Neural cell (in vitro differentiated cells): ENCODE measurements at regions not wholly inside any gene's neighbourhood (a gene's known extent, or its start where the extent isn't known, plus 50 kb on each side); places are given as distances from the start of the nearest gene placed in this dataset.

Experiments
- H2AFZ ChIP-seq: fragments of 200-600, 300-800 bp; sonication (generic), shearing (Covaris generic); 2 replicates; pipeline ENCODE4 v1.6.0; 2014; ENCODE audit warnings: low read depth, mild to moderate bottlenecking, antibody characterized with exemption, low read length, moderate library complexity
- H3F3A ChIP-seq: fragments of 200-600 bp; shearing (Covaris generic); 2 replicates; pipeline ENCODE4 v1.6.1; 2016; ENCODE audit warnings: mild to moderate bottlenecking, moderate library complexity, mixed read lengths, antibody characterized with exemption, low read length; ENCODE audit not compliant: insufficient read depth, poor library complexity, severe bottlenecking
- H3K27ac ChIP-seq: fragments of 200-600, 300-800 bp; sonication (generic), shearing (Covaris generic); 2 replicates; pipeline ENCODE4 v1.5.1; 2014; ENCODE audit warnings: mild to moderate bottlenecking, low read length, moderate library complexity
- H3K27me3 ChIP-seq: fragments of 300-800, 200-600 bp; sonication (generic), shearing (Covaris generic); 2 replicates; pipeline ENCODE4 v1.6.0; 2014; ENCODE audit warnings: mild to moderate bottlenecking, low read depth, low read length, moderate library complexity; ENCODE audit not compliant: insufficient read depth
- H3K36me3 ChIP-seq: fragments of 300-800, 200-600 bp; sonication (generic), shearing (Covaris generic); 2 replicates; pipeline ENCODE4 v1.5.1; 2014; ENCODE audit warnings: mild to moderate bottlenecking, antibody characterized with exemption, low read length, moderate library complexity; ENCODE audit not compliant: insufficient read depth
- H3K4me2 ChIP-seq: fragments of 300-800, 200-600 bp; sonication (generic), shearing (Covaris generic); 2 replicates; pipeline ENCODE4 v1.6.0; 2014; ENCODE audit warnings: mild to moderate bottlenecking, low read length
- H3K4me3 ChIP-seq: fragments of 300-800, 200-600 bp; sonication (generic), shearing (Covaris generic); 2 replicates; pipeline ENCODE4 v1.5.1; 2014; ENCODE audit warnings: mild to moderate bottlenecking, low read length, moderate library complexity
- H3K79me2 ChIP-seq: fragments of 200-600 bp; shearing (Covaris generic); replicated peaks from 2 replicates; pipeline ENCODE4 v1.6.0; 2014; ENCODE audit warnings: mild to moderate bottlenecking, low read length, moderate library complexity; ENCODE audit not compliant: insufficient read depth
- H3K9ac ChIP-seq: fragments of 300-800, 200-600 bp; sonication (generic), shearing (Covaris generic); 2 replicates; pipeline ENCODE4 v1.6.1; 2016; ENCODE audit warnings: mild to moderate bottlenecking, low read length, mixed read lengths
- H3K9me2 ChIP-seq: fragments of 200-600 bp; shearing (Covaris generic); 2 replicates; pipeline ENCODE4 v1.6.1; 2016; ENCODE audit warnings: mild to moderate bottlenecking, low read length, mixed read lengths; ENCODE audit not compliant: insufficient read depth
- H3K9me3 ChIP-seq: fragments of 200-600, 300-800 bp; sonication (generic), shearing (Covaris generic); 2 replicates; pipeline ENCODE4 v1.6.1; 2016; ENCODE audit warnings: mild to moderate bottlenecking, mixed run types, low read length, moderate library complexity, mixed read lengths
- H4K20me1 ChIP-seq: fragments of 200-600 bp; shearing (Covaris generic); 2 replicates; pipeline ENCODE4 v1.6.1; 2016; ENCODE audit warnings: mild to moderate bottlenecking, mixed run types; ENCODE audit not compliant: insufficient read depth
- CTCF ChIP-seq: fragments of 450-650 bp; IDR thresholded peaks from 2 replicates; pipeline ENCODE4 v1.5.1; 2014; ENCODE audit warnings: antibody characterized with exemption, mild to moderate bottlenecking, moderate library complexity; ENCODE audit not compliant: poor library complexity, severe bottlenecking
- EP300 ChIP-seq: fragments of 450-650 bp; conservative IDR thresholded peaks from 2 replicates; pipeline ENCODE4 v1.6.1; 2014; ENCODE audit warnings: antibody characterized with exemption, mild to moderate bottlenecking, moderate library complexity; ENCODE audit not compliant: poor library complexity, severe bottlenecking
- EZH2 ChIP-seq: fragments of 200-600, 300-800 bp; shearing (Covaris generic), sonication (generic); IDR thresholded peaks from 2 replicates; pipeline ENCODE4 v1.6.1; 2014; ENCODE audit warnings: antibody characterized with exemption, low read length, borderline replicate concordance, mild to moderate bottlenecking; ENCODE audit not compliant: insufficient read depth, poor library complexity, severe bottlenecking
- MXI1 ChIP-seq: fragments of 450-650 bp; conservative IDR thresholded peaks from 2 replicates; pipeline ENCODE4 v1.6.1; 2014; ENCODE audit warnings: antibody characterized with exemption, mild to moderate bottlenecking; ENCODE audit not compliant: poor library complexity, severe bottlenecking
- POLR2AphosphoS5 ChIP-seq: IDR thresholded peaks from 2 replicates; pipeline ENCODE4 v1.6.1; 2012
- RAD21 ChIP-seq: fragments of 450-650 bp; conservative IDR thresholded peaks from 2 replicates; pipeline ENCODE4 v1.6.1; 2014; ENCODE audit warnings: antibody characterized with exemption, mild to moderate bottlenecking, moderate library complexity
- REST ChIP-seq: IDR thresholded peaks from 2 replicates; pipeline ENCODE4 v1.6.1; 2012; ENCODE audit warnings: borderline replicate concordance
- SMC3 ChIP-seq: fragments of 450-650 bp; conservative IDR thresholded peaks from 2 replicates; pipeline ENCODE4 v1.6.1; 2014; ENCODE audit warnings: antibody characterized with exemption, mild to moderate bottlenecking, moderate library complexity; ENCODE audit not compliant: poor library complexity
- TAF1 ChIP-seq: IDR thresholded peaks from 2 replicates; pipeline ENCODE4 v1.6.1; 2012; ENCODE audit warnings: low read depth

GRCh38 chr2:48912110-48912509 lies 156.6 kb upstream of the LHCGR start:
- H3F3A ChIP-seq: no peaks in the 10 kb centered on the region
- H3K36me3 ChIP-seq: no peaks in the 10 kb centered on the region
- no peaks in the 10 kb centered on the region for H3K79me2 ChIP-seq
- no peaks in the 10 kb centered on the region for H3K9me3 ChIP-seq
- H3K9me2 ChIP-seq: no peaks in the 10 kb centered on the region
- H3K4me2 ChIP-seq: no peak overlapping the region
- H3K4me3 ChIP-seq: no peak overlapping the region
- no peak overlapping the region for H3K9ac ChIP-seq
- TF ChIP-seq RAD21 (no peak), CTCF (no peak), EP300 (no peak), SMC3 (no peak), TAF1 (no peak), EZH2 (no peak), POLR2AphosphoS5 (no peak), REST (no peak), MXI1 (no peak)
- H3K27me3 ChIP-seq: no peaks in the 10 kb centered on the region
- H2AFZ ChIP-seq: no peak overlapping the region
- H3K27ac ChIP-seq: no peak overlapping the region
- H4K20me1 ChIP-seq: no peaks in the 10 kb centered on the region

- Histone ChIP-seq H4K20me1 (no peaks in the 10 kb centered on the region), H3F3A (no peaks in the 10 kb centered on the region), H3K36me3 (no peaks in the 10 kb centered on the region), H3K27me3 (no peaks in the 10 kb centered on the region), H3K9me3 (no peaks in the 10 kb centered on the region), H3K4me3 (no peak overlapping the region), H3K9me2 (no peaks in the 10 kb centered on the region), H3K4me2 (no peak overlapping the region), H3K79me2 (no peaks in the 10 kb centered on the region), H3K27ac (no peak overlapping the region), H2AFZ (no peak overlapping the region), H3K9ac (no peak overlapping the region)
- TF ChIP-seq CTCF (no peak), MXI1 (no peak), EP300 (no peak), TAF1 (no peak), SMC3 (no peak)
These were observed 155.4 kb upstream of the LHCGR start for GRCh38 chr2:48910961-48911360.
